PC-3 (cell line): ENCODE measurements at regions not wholly inside any gene's neighbourhood (a gene's known extent, or its start where the extent isn't known, plus 50 kb on each side); places are given as distances from the start of the nearest gene placed in this dataset.

ENCODE experiments used
- ATAC-seq: fragments of 200-7000 bp; cut with Tn5 transposase; 2 replicates; pipeline ENCODE4 v1.9.1; 2020; ENCODE audit warnings: mild to moderate bottlenecking, moderate library complexity
- BruUV-seq: library from RNA; stranded (reverse); fragments of 400-500 nt; replicated peaks from 2 replicates; lab custom pipeline; 2021; lab: Mats Ljungman, UMichigan
- CTCF ChIA-PET: fragments of 300-600 bp; sonication (Branson Sonifier 250); formaldehyde crosslinking; loops from one replicate; lab custom pipeline; 2022; ENCODE audit warnings: antibody characterized with exemption; lab: Charles Lee
- POLR2A ChIA-PET: fragments of 300-600 bp; sonication (Branson Sonifier 250); formaldehyde crosslinking; loops from one replicate; lab custom pipeline; 2022; ENCODE audit warnings: antibody characterized with exemption; ENCODE audit not compliant: unreplicated experiment; lab: Charles Lee
- DNase-seq: peaks from one replicate; pipeline ENCODE4 v3.0.0-alpha.2; 2015
- H2AFZ ChIP-seq: fragments of 300-600 bp; sonication (generic); 2 replicates; pipeline ENCODE4 v1.6.0; 2016; ENCODE audit warnings: antibody characterized with exemption, low read length
- H3F3A ChIP-seq: fragments of 300-600 bp; sonication (generic); one replicate; pipeline ENCODE4 v1.6.0; 2017; ENCODE audit warnings: antibody characterized with exemption, low read length, control low read depth, mild to moderate bottlenecking; ENCODE audit not compliant: unreplicated experiment
- H3K27ac ChIP-seq: fragments of 300-600 bp; sonication (generic); 2 replicates; pipeline ENCODE4 v1.5.1; 2016; ENCODE audit warnings: mild to moderate bottlenecking, low read length
- H3K27me3 ChIP-seq: fragments of 300-600 bp; sonication (generic); 2 replicates; pipeline ENCODE4 v1.6.1; 2016; ENCODE audit warnings: low read length, mixed read lengths
- H3K36me3 ChIP-seq: fragments of 300-600 bp; sonication (generic); 2 replicates; pipeline ENCODE4 v1.6.1; 2016; ENCODE audit warnings: low read depth, mixed run types, low read length, mixed read lengths
- H3K4me1 ChIP-seq: fragments of 300-600 bp; sonication (generic); 2 replicates; pipeline ENCODE4 v1.5.1; 2016; ENCODE audit warnings: low read length; ENCODE audit not compliant: insufficient read depth
- H3K4me2 ChIP-seq: fragments of 300-600 bp; sonication (generic); 2 replicates; pipeline ENCODE4 v1.6.0; 2016; ENCODE audit warnings: low read length
- H3K4me3 ChIP-seq: fragments of 300-600 bp; sonication (generic); 2 replicates; pipeline ENCODE4 v1.5.1; 2016; ENCODE audit warnings: mild to moderate bottlenecking, low read length, mixed read lengths
- H3K79me2 ChIP-seq: fragments of 300-600 bp; sonication (generic); 2 replicates; pipeline ENCODE4 v1.6.1; 2017; ENCODE audit warnings: low read length, mixed read lengths
- H3K9ac ChIP-seq: fragments of 300-600 bp; sonication (generic); 2 replicates; pipeline ENCODE4 v1.6.0; 2016; ENCODE audit warnings: mild to moderate bottlenecking, low read length
- H3K9me2 ChIP-seq: fragments of 300-600 bp; sonication (generic); replicated peaks from 2 replicates; pipeline ENCODE4 v1.6.1; 2016; ENCODE audit warnings: mixed run types, low read length, mixed read lengths
- H3K9me3 ChIP-seq: fragments of 300-600 bp; sonication (generic); 2 replicates; pipeline ENCODE4 v1.6.1; 2016; ENCODE audit warnings: low read length, mixed read lengths
- H4K20me1 ChIP-seq: fragments of 300-600 bp; sonication (generic); 2 replicates; pipeline ENCODE4 v1.6.1; 2016; ENCODE audit warnings: low read length, mixed read lengths
- EZH2 ChIP-seq: fragments of 300-600 bp; sonication (generic); IDR thresholded peaks from one replicate; pipeline ENCODE4 v1.6.1; 2017; ENCODE audit warnings: antibody characterized with exemption, mild to moderate bottlenecking, low read length; ENCODE audit not compliant: unreplicated experiment
- EZH2phosphoT487 ChIP-seq: fragments of 300-600 bp; sonication (generic); IDR thresholded peaks from 2 replicates; pipeline ENCODE4 v1.6.1; 2018; ENCODE audit warnings: mild to moderate bottlenecking, antibody characterized with exemption, low read length, borderline replicate concordance
- intact Hi-C: fragments of 100-400 bp; cut with micrococcal nuclease; formaldehyde crosslinking; loops from 2 replicates; pipeline ENCODE4 v1.9.0; 2023
- TF ChIP-seq, protein P1 (sequence below): fragments of 300-600 bp; sonication (generic); conservative IDR thresholded peaks from 2 replicates; pipeline ENCODE4 v1.5.1; 2017; ENCODE audit warnings: antibody characterized with exemption, low read depth, mild to moderate bottlenecking, low read length

DNA sequence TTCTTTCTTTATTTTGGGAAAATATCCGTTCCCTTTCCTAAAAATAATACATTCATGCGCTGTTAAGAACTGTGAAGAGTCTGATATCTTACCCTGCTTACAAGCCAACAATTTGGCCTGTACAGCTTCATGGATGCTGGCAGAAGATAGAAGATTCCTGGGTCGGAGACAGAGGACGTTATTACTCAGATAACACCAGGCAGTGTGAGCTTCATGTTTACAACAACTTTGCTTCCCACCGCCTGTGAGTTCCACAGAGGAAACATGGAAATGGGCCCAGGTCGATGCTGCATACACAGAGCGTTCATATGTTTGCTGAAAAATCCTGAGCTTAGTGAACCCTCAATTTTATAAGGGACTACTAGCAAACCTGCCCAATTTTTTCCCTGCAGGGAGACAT, 705.6 kb upstream of the SEL1L start:
- no peaks in the 10 kb centered on the region for H3F3A ChIP-seq
- H3K27ac ChIP-seq, result no peak overlapping the region
- ATAC-seq, result no peak
- no peaks in the 10 kb centered on the region for H3K4me1 ChIP-seq
- no peaks in the 10 kb centered on the region for H3K27me3 ChIP-seq
- no peaks in the 10 kb centered on the region for H3K79me2 ChIP-seq
- BruUV-seq, result no TSS peak
- no peaks in the 10 kb centered on the region for H4K20me1 ChIP-seq
- peaks cover 11% of the 10 kb centered on the region; the same call in 1 of the 2 replicates for H3K9me3 ChIP-seq
- H2AFZ ChIP-seq, result no peak overlapping the region
- TF ChIP-seq EZH2phosphoT487 (no peak), EZH2 (no peak)
- TF ChIP-seq, protein P1, sequence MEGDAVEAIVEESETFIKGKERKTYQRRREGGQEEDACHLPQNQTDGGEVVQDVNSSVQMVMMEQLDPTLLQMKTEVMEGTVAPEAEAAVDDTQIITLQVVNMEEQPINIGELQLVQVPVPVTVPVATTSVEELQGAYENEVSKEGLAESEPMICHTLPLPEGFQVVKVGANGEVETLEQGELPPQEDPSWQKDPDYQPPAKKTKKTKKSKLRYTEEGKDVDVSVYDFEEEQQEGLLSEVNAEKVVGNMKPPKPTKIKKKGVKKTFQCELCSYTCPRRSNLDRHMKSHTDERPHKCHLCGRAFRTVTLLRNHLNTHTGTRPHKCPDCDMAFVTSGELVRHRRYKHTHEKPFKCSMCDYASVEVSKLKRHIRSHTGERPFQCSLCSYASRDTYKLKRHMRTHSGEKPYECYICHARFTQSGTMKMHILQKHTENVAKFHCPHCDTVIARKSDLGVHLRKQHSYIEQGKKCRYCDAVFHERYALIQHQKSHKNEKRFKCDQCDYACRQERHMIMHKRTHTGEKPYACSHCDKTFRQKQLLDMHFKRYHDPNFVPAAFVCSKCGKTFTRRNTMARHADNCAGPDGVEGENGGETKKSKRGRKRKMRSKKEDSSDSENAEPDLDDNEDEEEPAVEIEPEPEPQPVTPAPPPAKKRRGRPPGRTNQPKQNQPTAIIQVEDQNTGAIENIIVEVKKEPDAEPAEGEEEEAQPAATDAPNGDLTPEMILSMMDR, result no peak
- CTCF ChIA-PET, result no interaction called here
- no peak overlapping the region for H3K4me3 ChIP-seq
- POLR2A ChIA-PET, result no interaction called here
- no peak for DNase-seq
- intact Hi-C loops, result no loop called here
- H3K4me2 ChIP-seq, result no peak overlapping the region
- H3K9me2 ChIP-seq, result no peaks in the 10 kb centered on the region
- H3K36me3 ChIP-seq, result no peaks in the 10 kb centered on the region
- no peak overlapping the region for H3K9ac ChIP-seq

DNA sequence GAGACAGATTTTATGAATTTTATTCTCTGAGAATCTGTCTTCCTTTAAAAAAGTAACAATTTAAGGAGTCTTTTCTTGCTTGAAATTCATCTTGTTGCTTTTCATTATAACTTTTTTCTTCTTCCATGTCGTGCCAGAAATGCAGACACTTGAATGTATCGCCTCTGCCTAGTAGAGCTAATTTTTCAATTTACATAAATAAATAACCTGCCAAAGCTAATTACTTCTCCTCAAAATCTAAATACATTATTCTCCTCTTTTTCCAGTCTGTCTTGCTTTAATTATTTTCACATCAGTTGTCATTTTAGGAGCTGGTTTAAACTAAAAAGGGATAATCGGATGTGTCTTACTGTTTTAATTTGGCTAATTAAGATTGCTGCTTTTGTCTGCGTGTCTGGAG, 711.1 kb upstream of the SEL1L start:
- no peak overlapping the region for H2AFZ ChIP-seq
- ATAC-seq, result no peak
- no peaks in the 10 kb centered on the region for H4K20me1 ChIP-seq
- POLR2A ChIA-PET, result no interaction called here
- BruUV-seq, result no TSS peak
- CTCF ChIA-PET, result no interaction called here
- H3K79me2 ChIP-seq, result no peaks in the 10 kb centered on the region
- H3K4me2 ChIP-seq, result no peak overlapping the region
- H3K27ac ChIP-seq, result no peak overlapping the region
- intact Hi-C loops, result no loop called here
- no peaks in the 10 kb centered on the region for H3K9me2 ChIP-seq
- H3K9ac ChIP-seq, result no peak overlapping the region
- H3K4me1 ChIP-seq, result no peaks in the 10 kb centered on the region
- no peaks in the 10 kb centered on the region for H3K36me3 ChIP-seq
- no peaks in the 10 kb centered on the region for H3K27me3 ChIP-seq
- H3K4me3 ChIP-seq, result no peak overlapping the region
- H3F3A ChIP-seq, result no peaks in the 10 kb centered on the region
- no peak for DNase-seq
- TF ChIP-seq EZH2 (no peak), EZH2phosphoT487 (no peak)
- TF ChIP-seq, protein P1, result no peak
- H3K9me3 ChIP-seq, result peaks cover 16% of the 10 kb centered on the region

DNA sequence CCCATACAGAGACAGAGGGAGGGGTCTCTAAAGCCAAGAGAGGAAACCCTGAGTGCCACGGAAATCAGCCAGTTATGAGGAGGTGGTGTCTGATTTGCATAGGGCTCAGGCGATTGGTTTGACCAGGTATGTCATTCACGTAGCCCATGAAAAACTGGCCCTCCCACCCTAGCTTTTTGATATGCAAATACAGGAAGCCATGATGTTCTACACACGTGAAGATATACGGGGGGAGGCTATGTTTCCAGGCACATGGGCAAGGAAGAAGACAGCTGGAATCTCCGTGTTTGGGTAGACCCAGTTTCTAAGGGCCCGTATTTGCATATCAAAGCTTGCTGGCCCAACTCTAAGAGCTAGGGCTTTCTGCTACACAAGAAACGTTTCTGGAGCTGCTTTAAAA, 717.8 kb upstream of the SEL1L start:
- no peaks in the 10 kb centered on the region for H3K36me3 ChIP-seq
- H3K4me2 ChIP-seq, result no peak overlapping the region
- DNase-seq (no peak), ATAC-seq (no peak)
- no peak overlapping the region for H3K9ac ChIP-seq
- no peak overlapping the region for H2AFZ ChIP-seq
- no peak overlapping the region for H3K4me3 ChIP-seq
- no peak overlapping the region for H3K27ac ChIP-seq
- no peaks in the 10 kb centered on the region for H3K27me3 ChIP-seq
- peaks cover 18% of the 10 kb centered on the region; the same call in 1 of the 2 replicates for H3K9me3 ChIP-seq
- CTCF ChIA-PET, result no interaction called here
- intact Hi-C loops, result no loop called here
- no peaks in the 10 kb centered on the region for H3K4me1 ChIP-seq
- H4K20me1 ChIP-seq, result no peaks in the 10 kb centered on the region
- H3K9me2 ChIP-seq, result no peaks in the 10 kb centered on the region
- POLR2A ChIA-PET, result no interaction called here
- no peaks in the 10 kb centered on the region for H3F3A ChIP-seq
- no peaks in the 10 kb centered on the region for H3K79me2 ChIP-seq
- TF ChIP-seq, protein P1, result no peak
- TF ChIP-seq EZH2phosphoT487 (no peak), EZH2 (no peak)
- no TSS peak for BruUV-seq
